ENCODE measurements at regions not wholly inside any gene's neighbourhood (a gene's known extent, or its start where the extent isn't known, plus 50 kb on each side); places are given as distances from the start of the nearest gene placed in this dataset.

DNA sequence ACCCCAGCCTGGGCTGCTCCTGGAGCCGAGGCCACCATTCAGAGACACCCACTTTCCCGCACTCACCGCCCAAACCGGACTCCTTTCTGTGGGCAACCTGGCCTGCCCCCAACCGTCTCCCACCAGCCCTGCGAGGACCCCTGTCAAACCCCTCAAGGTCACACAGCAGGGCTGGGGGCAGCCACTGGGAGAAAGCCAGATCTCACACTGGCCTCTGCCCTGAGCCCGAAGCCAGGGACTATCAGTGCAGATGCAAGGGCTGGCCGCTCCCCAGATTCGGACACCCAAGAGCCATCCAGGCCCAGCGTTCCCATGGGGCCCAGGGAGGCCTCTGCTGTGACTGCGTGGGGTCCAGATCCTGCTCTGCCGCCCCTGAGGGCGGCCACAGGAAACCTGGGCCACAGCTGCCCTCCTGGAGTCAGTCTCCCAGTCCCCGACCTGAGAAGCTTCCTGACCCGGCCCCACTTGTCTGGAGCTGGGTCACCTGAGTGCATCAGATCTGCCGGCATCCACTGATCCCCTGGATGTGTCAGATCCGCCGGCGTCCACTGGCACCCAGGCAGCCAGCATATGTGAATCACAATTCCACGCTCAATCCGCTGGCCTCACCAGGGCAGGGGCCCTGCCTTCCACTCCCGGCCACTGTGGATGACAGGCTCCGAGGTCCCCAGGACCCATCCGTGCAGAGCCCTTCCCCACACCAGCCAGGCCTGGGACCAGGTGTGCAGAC is 139.7 kb downstream of the BRD1 start:
- TF ChIP-seq, protein P1, sequence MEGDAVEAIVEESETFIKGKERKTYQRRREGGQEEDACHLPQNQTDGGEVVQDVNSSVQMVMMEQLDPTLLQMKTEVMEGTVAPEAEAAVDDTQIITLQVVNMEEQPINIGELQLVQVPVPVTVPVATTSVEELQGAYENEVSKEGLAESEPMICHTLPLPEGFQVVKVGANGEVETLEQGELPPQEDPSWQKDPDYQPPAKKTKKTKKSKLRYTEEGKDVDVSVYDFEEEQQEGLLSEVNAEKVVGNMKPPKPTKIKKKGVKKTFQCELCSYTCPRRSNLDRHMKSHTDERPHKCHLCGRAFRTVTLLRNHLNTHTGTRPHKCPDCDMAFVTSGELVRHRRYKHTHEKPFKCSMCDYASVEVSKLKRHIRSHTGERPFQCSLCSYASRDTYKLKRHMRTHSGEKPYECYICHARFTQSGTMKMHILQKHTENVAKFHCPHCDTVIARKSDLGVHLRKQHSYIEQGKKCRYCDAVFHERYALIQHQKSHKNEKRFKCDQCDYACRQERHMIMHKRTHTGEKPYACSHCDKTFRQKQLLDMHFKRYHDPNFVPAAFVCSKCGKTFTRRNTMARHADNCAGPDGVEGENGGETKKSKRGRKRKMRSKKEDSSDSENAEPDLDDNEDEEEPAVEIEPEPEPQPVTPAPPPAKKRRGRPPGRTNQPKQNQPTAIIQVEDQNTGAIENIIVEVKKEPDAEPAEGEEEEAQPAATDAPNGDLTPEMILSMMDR (IDR thresholded peaks at IDR 0.05): no peak
- TF ChIP-seq TCF7L2 (IDR thresholded peaks at IDR 0.05; ENCODE audit: low read depth, low read length) (no peak), SIN3A (IDR thresholded peaks at IDR 0.05; ENCODE audit: borderline replicate concordance, insufficient read depth, low read depth, low read length) (no peak)
- TF ChIP-seq, protein P2, sequence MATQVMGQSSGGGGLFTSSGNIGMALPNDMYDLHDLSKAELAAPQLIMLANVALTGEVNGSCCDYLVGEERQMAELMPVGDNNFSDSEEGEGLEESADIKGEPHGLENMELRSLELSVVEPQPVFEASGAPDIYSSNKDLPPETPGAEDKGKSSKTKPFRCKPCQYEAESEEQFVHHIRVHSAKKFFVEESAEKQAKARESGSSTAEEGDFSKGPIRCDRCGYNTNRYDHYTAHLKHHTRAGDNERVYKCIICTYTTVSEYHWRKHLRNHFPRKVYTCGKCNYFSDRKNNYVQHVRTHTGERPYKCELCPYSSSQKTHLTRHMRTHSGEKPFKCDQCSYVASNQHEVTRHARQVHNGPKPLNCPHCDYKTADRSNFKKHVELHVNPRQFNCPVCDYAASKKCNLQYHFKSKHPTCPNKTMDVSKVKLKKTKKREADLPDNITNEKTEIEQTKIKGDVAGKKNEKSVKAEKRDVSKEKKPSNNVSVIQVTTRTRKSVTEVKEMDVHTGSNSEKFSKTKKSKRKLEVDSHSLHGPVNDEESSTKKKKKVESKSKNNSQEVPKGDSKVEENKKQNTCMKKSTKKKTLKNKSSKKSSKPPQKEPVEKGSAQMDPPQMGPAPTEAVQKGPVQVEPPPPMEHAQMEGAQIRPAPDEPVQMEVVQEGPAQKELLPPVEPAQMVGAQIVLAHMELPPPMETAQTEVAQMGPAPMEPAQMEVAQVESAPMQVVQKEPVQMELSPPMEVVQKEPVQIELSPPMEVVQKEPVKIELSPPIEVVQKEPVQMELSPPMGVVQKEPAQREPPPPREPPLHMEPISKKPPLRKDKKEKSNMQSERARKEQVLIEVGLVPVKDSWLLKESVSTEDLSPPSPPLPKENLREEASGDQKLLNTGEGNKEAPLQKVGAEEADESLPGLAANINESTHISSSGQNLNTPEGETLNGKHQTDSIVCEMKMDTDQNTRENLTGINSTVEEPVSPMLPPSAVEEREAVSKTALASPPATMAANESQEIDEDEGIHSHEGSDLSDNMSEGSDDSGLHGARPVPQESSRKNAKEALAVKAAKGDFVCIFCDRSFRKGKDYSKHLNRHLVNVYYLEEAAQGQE (IDR thresholded peaks at IDR 0.05; ENCODE audit: insufficient read depth in 1 of 2, low read depth in 2 of 2, low read length in 1 of 2): no peak

Measured in Panc1 (cell line).